Type B pancreatic cell (in vitro differentiated cells): ENCODE measurements at regions not wholly inside any gene's neighbourhood (a gene's known extent, or its start where the extent isn't known, plus 50 kb on each side); places are given as distances from the start of the nearest gene placed in this dataset.

Source experiments
- DNase-seq: peaks from one replicate; pipeline ENCODE4 v3.0.0; 2021; ENCODE audit warnings: mixed read lengths; ENCODE audit not compliant: unreplicated experiment; ENCODE audit errors: extremely low spot score
- H3K27ac Mint-ChIP-seq: 2 replicates; pipeline ENCODE4 v1.8.0; 2021; ENCODE audit warnings: mild to moderate bottlenecking, mixed read lengths
- H3K27me3 Mint-ChIP-seq: 2 replicates; pipeline ENCODE4 v1.8.0; 2021; ENCODE audit warnings: mixed read lengths
- H3K36me3 Mint-ChIP-seq: 2 replicates; pipeline ENCODE4 v1.8.0; 2021; ENCODE audit warnings: mixed read lengths
- H3K4me1 Mint-ChIP-seq: one replicate; pipeline ENCODE4 v1.8.0; 2021; ENCODE audit warnings: mixed read lengths; ENCODE audit not compliant: unreplicated experiment
- H3K4me3 Mint-ChIP-seq: 2 replicates; pipeline ENCODE4 v1.8.0; 2021; ENCODE audit warnings: mild to moderate bottlenecking, mixed read lengths
- H3K9me3 Mint-ChIP-seq: 2 replicates; pipeline ENCODE4 v1.8.0; 2021; ENCODE audit warnings: mixed read lengths
- TF ChIP-seq, protein P1 (sequence below): fragments of 200-600 bp; sonication (generic); conservative IDR thresholded peaks from 2 replicates; pipeline ENCODE4 v1.5.0; 2021; ENCODE audit warnings: antibody characterized with exemption, mild to moderate bottlenecking

DNA sequence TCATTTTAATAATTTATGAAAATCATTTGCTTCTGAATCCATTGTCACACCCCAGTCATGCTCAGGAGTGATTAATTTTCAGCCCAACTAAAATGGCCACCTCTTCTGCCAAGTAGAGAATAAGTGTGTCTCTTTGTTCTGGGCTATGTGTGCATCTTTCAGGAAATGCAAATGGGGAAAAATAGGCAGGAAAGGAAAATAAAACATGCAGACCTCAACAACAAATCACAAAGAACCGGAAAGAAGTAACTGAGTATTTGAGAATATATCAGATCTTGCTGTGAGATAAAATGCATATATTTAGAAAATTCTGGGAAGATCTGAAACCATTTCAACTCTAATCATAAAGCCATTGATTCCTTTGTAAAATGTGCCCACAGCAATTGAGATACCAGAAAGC lies 763.9 kb downstream of the GALC start:
- TF ChIP-seq, protein P1, sequence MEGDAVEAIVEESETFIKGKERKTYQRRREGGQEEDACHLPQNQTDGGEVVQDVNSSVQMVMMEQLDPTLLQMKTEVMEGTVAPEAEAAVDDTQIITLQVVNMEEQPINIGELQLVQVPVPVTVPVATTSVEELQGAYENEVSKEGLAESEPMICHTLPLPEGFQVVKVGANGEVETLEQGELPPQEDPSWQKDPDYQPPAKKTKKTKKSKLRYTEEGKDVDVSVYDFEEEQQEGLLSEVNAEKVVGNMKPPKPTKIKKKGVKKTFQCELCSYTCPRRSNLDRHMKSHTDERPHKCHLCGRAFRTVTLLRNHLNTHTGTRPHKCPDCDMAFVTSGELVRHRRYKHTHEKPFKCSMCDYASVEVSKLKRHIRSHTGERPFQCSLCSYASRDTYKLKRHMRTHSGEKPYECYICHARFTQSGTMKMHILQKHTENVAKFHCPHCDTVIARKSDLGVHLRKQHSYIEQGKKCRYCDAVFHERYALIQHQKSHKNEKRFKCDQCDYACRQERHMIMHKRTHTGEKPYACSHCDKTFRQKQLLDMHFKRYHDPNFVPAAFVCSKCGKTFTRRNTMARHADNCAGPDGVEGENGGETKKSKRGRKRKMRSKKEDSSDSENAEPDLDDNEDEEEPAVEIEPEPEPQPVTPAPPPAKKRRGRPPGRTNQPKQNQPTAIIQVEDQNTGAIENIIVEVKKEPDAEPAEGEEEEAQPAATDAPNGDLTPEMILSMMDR: no peak

DNA sequence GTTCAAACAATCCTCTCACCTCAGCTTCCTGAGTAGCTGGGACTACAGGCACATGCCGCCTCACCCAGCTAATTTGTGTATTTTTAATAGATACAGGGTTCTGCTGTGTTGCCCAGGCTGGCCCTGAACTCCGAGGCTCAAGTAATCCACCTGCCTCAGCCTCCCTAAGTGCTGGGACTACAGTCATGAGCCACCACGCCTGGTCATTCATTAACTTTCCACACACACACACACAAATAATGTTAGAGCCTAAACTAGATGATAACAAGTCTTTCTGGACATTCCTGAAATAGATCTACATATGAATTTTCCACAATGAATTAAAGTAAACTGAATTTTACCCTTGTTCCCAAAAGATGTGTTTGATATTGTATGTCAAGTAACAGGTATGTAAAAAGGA lies 776.0 kb downstream of the GALC start:
- no peak for DNase-seq
- no peaks in the 10 kb centered on the region for H3K9me3 Mint-ChIP-seq
- no peaks in the 10 kb centered on the region for H3K27me3 Mint-ChIP-seq
- H3K4me3 Mint-ChIP-seq: no peak overlapping the region
- H3K4me1 Mint-ChIP-seq: no peaks in the 10 kb centered on the region
- no peaks in the 10 kb centered on the region for H3K36me3 Mint-ChIP-seq
- TF ChIP-seq, protein P1: no peak
- H3K27ac Mint-ChIP-seq: no peak overlapping the region

More for the DNA sequence above, 763.9 kb downstream of the GALC start:
- no peaks in the 10 kb centered on the region for H3K4me1 Mint-ChIP-seq
- DNase-seq: no peak
- peaks cover 5% of the 10 kb centered on the region for H3K27me3 Mint-ChIP-seq
- H3K4me3 Mint-ChIP-seq: no peak overlapping the region
- no peaks in the 10 kb centered on the region for H3K36me3 Mint-ChIP-seq
- no peak overlapping the region for H3K27ac Mint-ChIP-seq
- H3K9me3 Mint-ChIP-seq: no peaks in the 10 kb centered on the region

DNA sequence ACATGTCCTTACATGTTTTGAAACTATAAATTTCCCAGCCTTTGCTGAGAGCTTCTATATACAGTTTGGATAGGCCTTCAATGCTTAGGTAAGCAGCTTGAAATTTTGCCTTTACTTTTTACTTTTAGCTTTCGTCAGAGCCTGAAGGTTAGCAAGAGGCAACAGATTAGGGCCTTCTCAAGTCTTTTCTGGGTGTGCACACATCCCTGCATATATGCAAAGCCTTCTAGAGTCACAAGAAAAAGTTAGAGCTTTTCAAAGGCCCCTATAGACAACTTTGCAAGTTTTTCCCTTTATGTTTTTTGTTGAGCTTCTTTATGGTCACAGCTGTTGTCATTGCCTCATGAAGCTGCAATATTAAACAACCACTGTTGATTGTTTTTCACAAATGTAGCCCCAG lies 778.4 kb downstream of the GALC start:
- H3K9me3 Mint-ChIP-seq: no peaks in the 10 kb centered on the region
- no peaks in the 10 kb centered on the region for H3K4me1 Mint-ChIP-seq
- H3K27me3 Mint-ChIP-seq: no peaks in the 10 kb centered on the region
- TF ChIP-seq, protein P1: no peak
- H3K27ac Mint-ChIP-seq: no peak overlapping the region
- no peak overlapping the region for H3K4me3 Mint-ChIP-seq
- DNase-seq: no peak
- H3K36me3 Mint-ChIP-seq: no peaks in the 10 kb centered on the region

DNA sequence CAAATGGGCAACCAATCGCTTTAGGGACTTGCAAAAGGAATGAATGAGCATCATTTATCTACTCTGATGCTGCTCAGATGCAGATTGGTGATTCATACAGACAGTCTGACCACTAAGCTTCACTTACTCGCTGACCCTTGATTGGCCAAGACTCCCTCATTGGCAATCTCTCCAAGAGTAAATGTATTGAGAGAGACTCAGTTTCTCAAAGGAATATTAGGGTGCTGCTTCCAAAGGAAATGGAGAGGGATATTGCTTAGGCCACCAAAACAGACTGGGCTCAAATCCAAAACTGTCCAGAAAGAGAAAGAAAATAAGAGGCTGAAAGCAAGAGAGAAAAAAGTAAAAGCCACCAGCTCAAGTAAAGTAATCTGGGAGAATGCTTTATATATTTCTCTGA lies 785.2 kb downstream of the GALC start:
- no peak overlapping the region for H3K27ac Mint-ChIP-seq
- no peaks in the 10 kb centered on the region for H3K27me3 Mint-ChIP-seq
- no peaks in the 10 kb centered on the region for H3K9me3 Mint-ChIP-seq
- TF ChIP-seq, protein P1: no peak
- no peaks in the 10 kb centered on the region for H3K36me3 Mint-ChIP-seq
- no peaks in the 10 kb centered on the region for H3K4me1 Mint-ChIP-seq
- H3K4me3 Mint-ChIP-seq: no peak overlapping the region
- DNase-seq: no peak

DNA sequence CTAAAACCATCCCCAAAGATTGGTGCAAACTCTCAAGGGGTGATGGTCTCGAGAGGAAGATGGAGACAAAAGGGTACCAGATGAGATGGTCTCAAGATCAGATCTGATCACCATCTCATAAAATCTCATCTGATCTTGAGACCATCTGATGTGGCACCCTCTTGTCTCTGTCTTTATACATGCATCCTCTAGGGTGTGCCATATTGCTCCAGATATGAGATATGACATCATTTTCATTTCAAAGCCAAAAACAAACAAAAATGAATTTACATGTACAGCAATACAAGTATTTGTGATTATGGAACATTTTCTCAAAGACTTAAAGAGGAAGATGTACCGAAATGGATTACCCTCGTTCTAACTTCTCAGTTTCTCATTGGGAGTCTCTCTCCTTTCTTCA lies 787.2 kb downstream of the GALC start:
- DNase-seq: no peak
- Mint-ChIP-seq H3K4me3 (no peak overlapping the region), H3K27me3 (no peaks in the 10 kb centered on the region), H3K9me3 (no peaks in the 10 kb centered on the region), H3K36me3 (no peaks in the 10 kb centered on the region), H3K27ac (no peak overlapping the region), H3K4me1 (no peaks in the 10 kb centered on the region)
- TF ChIP-seq, protein P1: no peak

DNA sequence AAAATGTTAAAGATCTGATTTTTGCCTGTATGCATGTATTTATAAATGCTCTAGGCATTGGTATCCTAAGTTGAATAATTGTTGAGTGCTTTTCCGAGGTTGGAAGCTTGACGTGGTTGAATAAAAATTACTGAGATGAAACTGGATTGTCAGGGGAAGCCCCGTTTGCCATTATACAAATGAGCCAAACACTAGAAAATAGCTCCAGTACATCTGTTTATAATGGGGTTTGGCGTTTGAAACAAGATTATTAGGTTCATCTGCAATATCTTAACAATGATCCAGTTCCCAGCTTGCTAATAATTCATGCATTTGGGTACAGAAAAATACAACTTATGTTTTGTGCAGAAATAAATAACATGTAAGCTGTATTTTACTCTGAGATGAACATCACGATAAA lies 789.6 kb downstream of the GALC start:
- no peaks in the 10 kb centered on the region for H3K36me3 Mint-ChIP-seq
- H3K9me3 Mint-ChIP-seq: no peaks in the 10 kb centered on the region
- no peak overlapping the region for H3K4me3 Mint-ChIP-seq
- no peak for DNase-seq
- H3K4me1 Mint-ChIP-seq: no peaks in the 10 kb centered on the region
- TF ChIP-seq, protein P1: no peak
- H3K27ac Mint-ChIP-seq: no peak overlapping the region
- no peaks in the 10 kb centered on the region for H3K27me3 Mint-ChIP-seq
